HG03025 (cell line): ENCODE measurements at regions not wholly inside any gene's neighbourhood (a gene's known extent, or its start where the extent isn't known, plus 50 kb on each side); places are given as distances from the start of the nearest gene placed in this dataset.

Experiments used
- ATAC-seq: cut with Tn5 transposase; IDR thresholded peaks from one replicate; pipeline ENCODE4 v1.9.1; 2021; ENCODE audit warnings: mild to moderate bottlenecking, moderate library complexity; ENCODE audit not compliant: unreplicated experiment, low FRiP score

GRCh38 chr5:56447656-56448055 is 214.5 kb upstream of the ANKRD55 start:
- ATAC-seq = no peak

DNA sequence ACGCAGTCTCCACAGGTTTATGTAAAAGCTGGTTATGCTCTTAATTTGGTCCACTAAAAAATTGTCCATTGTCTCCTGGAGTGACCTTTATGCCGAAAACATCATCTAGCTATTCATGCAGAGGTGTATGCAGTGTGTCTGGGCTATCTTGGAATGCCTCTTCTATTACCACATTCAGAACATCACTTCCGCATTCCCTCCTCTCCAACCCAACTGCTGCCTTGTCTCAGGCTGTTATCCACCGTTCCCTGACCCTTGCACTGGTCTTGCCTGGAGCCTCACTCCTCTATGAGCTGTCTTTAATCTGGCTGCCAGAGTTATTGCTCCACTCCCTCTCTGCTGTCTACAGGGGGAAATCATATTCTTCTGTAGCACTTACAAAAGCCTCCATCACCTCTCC is 214.1 kb upstream of the ANKRD55 start:
- ATAC-seq = no peak

- no peak for ATAC-seq
Observed at GRCh38 chr5:56446728-56447127, 213.6 kb upstream of the ANKRD55 start.

- no peak for ATAC-seq
Observed at GRCh38 chr5:56443826-56444225, 210.7 kb upstream of the ANKRD55 start.

DNA sequence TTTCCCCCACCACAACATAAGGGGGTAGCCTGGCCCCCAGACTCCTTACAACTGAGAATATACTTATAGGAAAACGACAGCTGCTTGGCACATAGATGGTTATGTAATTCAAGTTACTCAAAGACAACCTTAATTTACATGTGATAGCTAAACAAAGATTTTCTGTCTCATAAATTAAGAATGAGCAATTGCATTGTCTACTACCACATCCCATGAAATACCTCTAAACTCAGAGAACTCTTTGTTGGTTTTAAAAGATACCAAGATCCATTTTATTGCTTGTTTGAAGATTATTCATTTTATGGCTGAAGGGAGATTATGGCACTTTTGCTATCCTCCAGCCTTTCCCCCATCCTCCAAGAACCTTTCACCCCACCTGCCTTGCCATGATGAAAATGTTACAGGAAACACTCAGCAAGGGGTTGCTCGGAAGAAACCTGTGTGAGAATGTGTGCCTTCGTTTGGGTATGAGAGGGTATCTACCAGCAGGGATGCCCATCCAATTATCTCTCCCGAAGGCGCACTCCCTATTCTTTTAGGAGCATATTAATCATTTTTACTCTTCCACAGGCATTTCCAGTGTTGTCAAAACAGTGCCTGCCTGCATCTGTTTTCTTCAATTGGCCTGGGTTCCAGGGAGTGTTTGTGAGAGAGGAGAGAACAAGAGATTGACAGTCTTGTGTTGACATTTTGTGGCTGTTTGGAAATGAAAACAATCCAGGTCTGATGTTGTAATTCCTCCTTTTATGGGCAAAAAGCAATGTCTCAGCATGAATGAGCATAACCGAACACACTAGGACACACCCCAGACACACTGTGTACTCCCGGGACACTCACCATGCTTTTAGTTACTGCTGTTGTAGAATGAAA is 208.0 kb upstream of the ANKRD55 start:
- no peak for ATAC-seq

GRCh38 chr5:56434986-56435385 is 201.9 kb upstream of the ANKRD55 start:
- ATAC-seq = no peak

DNA sequence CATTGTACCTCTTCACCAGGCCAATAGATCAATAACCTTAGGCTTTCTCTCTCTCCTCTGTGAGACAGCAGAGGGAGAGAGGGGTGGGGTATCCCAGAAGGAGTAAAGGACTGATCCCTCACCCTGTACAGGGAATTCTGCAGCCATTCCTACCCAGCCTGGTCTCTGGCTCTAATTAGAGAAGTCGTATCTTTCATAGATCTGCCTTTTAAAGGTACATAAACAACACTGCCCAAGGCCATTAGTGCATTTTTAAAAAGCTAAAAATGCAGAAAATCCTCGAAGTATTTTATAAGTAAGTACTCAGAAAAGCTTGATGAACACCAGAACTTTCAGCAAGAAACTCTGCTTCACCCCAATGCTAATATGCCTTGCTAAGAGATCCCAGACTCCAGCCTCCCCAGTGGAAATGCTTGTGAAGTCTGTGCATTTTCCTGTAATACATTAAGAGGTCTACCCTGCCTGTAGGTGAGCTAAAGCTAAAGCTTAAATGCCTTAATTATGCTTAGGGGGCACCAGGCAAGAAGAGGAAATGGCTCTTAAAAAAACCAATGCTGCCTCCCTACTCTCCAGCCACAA is 200.0 kb upstream of the ANKRD55 start:
- no peak for ATAC-seq

DNA sequence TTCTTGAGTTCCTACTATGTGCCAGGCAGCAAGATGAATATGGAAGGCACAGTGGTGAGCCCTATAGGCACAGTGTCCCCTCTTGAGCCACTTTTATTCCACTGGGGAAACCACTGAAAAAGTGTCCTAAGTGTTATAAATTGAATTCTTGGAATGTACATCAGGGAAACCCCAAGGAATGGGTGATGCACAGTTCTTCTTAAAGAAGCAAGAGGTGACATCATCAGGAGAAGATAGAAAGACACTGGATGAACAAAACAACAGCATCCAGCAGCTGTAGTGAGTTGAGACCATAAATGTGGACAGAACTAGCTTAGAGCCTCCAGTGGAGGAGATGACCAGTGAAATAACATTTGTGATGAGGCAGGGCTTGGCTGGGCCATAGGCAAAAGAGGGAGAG is 199.2 kb upstream of the ANKRD55 start:
- no peak for ATAC-seq

DNA sequence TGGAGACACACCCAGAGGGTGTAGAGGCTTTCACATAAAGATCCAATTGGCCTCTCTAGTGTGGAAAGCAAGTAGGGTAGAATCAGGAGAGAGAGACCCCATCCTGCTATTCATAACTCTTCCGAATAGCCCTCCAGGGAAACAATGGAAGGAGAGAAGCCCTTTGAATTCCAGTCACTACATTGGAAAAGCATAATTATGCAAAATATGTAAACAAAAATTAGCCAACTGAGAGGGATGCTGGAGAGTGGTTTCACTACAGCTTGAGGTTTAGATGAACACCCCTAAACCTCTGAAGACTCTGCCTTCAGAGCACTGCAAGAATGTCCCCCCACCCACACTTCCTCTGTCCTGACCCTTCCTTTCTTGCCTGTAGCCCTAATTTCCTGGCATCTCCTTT is 197.3 kb upstream of the ANKRD55 start:
- ATAC-seq = no peak

DNA sequence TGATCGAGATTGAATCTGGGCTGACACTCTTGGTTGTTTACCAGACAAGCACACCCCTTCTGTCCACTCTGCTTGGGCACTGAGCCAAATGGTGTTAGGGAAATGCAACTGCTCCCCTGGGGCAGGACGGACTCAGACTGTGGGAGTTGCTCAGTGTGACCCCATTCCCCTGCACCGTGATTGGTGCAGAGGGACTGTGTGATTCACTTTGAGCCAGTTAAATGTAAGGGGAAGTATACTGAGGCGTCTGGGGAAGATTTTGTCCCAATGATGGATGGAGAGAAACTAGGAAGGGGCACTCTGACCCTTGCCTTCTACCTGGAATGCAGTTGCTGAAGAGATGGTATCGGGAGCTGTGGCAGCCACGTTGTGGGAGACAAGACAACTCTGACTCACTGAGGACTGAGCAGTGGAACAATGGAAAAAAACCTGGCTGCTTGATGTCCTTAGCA is 196.0 kb upstream of the ANKRD55 start:
- ATAC-seq = no peak

- no peak for ATAC-seq
Observed at GRCh38 chr5:56426693-56427092, 193.6 kb upstream of the ANKRD55 start.

DNA sequence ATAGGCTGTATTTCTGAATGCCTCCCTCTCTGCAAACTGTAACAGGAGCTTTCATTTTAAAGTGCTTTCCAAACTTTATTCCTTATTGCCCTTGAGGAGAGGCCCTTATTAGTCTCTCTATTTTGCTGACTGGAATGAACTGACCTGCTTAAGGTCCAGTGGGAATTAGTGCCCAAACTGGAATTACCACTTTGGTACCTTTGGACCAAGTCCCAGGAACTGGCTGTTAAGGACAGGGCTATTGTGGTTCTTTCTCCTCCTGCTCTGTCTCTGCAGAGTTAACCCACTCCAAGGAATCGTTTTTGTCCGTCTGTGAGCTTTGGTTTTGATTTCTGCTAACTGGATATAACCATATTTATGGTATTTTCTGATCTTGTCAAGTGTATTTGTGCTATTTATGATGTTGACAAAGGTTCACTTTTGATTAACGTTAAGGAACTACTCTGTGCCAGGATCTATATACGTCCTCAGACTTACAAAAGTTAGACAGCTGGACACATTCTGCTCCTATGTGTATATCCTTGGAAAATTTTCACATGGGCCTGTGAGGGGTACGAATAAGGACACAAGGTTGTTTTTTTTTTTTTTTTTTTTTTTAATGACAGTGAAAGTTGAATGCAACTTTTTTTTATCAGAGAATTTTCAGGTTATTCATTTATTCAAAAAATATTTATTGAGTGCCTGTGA is 189.1 kb upstream of the ANKRD55 start:
- no peak for ATAC-seq

- ATAC-seq = no peak
Observed at GRCh38 chr5:56421246-56422075, 188.3 kb upstream of the ANKRD55 start.

GRCh38 chr5:56420323-56420722 is 187.2 kb upstream of the ANKRD55 start:
- ATAC-seq = no peak

GRCh38 chr5:56419667-56420066 is 186.5 kb upstream of the ANKRD55 start:
- no peak for ATAC-seq

GRCh38 chr5:56415356-56415765 is 182.2 kb upstream of the ANKRD55 start:
- peak; percentile 89 for ATAC-seq

GRCh38 chr5:56414066-56414465 is 180.9 kb upstream of the ANKRD55 start:
- ATAC-seq = no peak

- no peak for ATAC-seq
Observed at GRCh38 chr5:56413546-56413945, 180.4 kb upstream of the ANKRD55 start.

DNA sequence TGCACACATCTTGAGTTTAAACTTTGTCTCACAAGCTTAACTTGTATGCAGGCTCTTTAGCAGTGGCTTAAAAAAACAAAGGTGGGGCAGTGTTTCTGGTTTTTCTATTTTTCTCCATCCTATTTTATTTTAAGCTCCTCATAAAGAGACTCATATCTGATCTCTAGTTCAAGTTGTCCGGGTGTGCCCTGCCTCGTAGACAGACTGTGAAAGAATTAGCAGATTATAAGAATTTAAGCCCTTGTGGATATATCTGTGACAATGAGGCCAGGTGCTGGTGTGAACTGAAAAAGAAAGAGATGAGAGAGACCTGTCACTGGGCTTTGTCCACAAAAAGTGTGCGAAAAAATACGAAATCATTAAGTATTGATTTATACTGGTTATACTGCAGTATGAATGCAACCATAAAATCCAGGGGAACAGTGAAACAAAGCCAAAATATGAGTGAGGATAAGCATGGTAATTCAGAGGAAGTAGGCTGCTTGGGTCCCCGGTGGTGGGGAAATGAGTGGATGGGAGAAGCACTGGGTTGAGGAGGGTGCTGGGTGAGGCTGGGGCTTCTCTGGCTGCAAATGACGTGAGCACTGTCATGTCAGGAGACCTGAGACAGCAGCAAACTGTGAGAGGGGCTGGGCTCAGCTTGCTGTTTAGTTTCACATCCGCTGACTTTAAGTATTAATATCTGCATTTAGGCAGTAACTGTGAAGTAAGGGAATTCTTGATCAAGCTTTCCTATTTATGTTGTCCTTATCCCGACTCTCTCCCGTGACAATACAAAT is 179.7 kb upstream of the ANKRD55 start:
- peak; percentile 81 for ATAC-seq

GRCh38 chr5:56410696-56411095 is 177.6 kb upstream of the ANKRD55 start:
- ATAC-seq = no peak
